DOHH2 (cell line): ENCODE measurements at regions not wholly inside any gene's neighbourhood (a gene's known extent, or its start where the extent isn't known, plus 50 kb on each side); places are given as distances from the start of the nearest gene placed in this dataset.

Experiments used
- H3F3A ChIP-seq: fragments of 200-600 bp; sonication (generic), shearing (Covaris generic); 2 replicates; pipeline ENCODE4 v1.6.0; 2016; ENCODE audit warnings: antibody characterized with exemption, mild to moderate bottlenecking; ENCODE audit not compliant: control insufficient read depth, insufficient read depth
- H3K27ac ChIP-seq: fragments of 200-600 bp; sonication (generic); 2 replicates; pipeline ENCODE4 v1.5.1; 2014; ENCODE audit warnings: low read depth, mild to moderate bottlenecking, low read length, moderate library complexity
- H3K27me3 ChIP-seq: fragments of 200-600 bp; sonication (generic); 2 replicates; pipeline ENCODE4 v1.6.1; 2014; ENCODE audit warnings: mild to moderate bottlenecking, low read length, mixed read lengths; ENCODE audit not compliant: control insufficient read depth
- H3K36me3 ChIP-seq: fragments of 200-600 bp; sonication (generic); 2 replicates; pipeline ENCODE4 v1.6.1; 2014; ENCODE audit warnings: mild to moderate bottlenecking, low read length, moderate library complexity, mixed read lengths; ENCODE audit not compliant: control insufficient read depth
- H3K4me1 ChIP-seq: fragments of 200-600 bp; sonication (generic); 2 replicates; pipeline ENCODE4 v1.6.1; 2014; ENCODE audit warnings: mild to moderate bottlenecking, low read length, mixed read lengths; ENCODE audit not compliant: control insufficient read depth
- H3K4me2 ChIP-seq: fragments of 200-600 bp; sonication (generic); 2 replicates; pipeline ENCODE4 v1.6.0; 2014; ENCODE audit warnings: mild to moderate bottlenecking, low read length, moderate library complexity
- H3K4me3 ChIP-seq: fragments of 200-600 bp; sonication (generic); 2 replicates; pipeline ENCODE4 v1.5.1; 2014; ENCODE audit warnings: mild to moderate bottlenecking, low read length, mixed read lengths
- H3K79me2 ChIP-seq: fragments of 200-600 bp; sonication (generic); 2 replicates; pipeline ENCODE4 v1.6.1; 2014; ENCODE audit warnings: mild to moderate bottlenecking, low read length, mixed read lengths; ENCODE audit not compliant: control insufficient read depth
- H3K9me2 ChIP-seq: fragments of 200-600 bp; sonication (generic); replicated peaks from 2 replicates; pipeline ENCODE4 v1.6.1; 2014; ENCODE audit warnings: mild to moderate bottlenecking, low read length, mixed read lengths; ENCODE audit not compliant: control insufficient read depth
- H3K9me3 ChIP-seq: fragments of 200-600 bp; sonication (generic); 2 replicates; pipeline ENCODE4 v1.6.1; 2014; ENCODE audit warnings: antibody characterized with exemption, low read length, mixed read lengths; ENCODE audit not compliant: control insufficient read depth, insufficient read depth
- H4K20me1 ChIP-seq: fragments of 200-600 bp; sonication (generic); 2 replicates; pipeline ENCODE4 v1.6.0; 2014; ENCODE audit warnings: low read depth, mild to moderate bottlenecking, antibody characterized with exemption, low read length, moderate library complexity; ENCODE audit not compliant: control insufficient read depth, insufficient read depth
- EZH2phosphoT487 ChIP-seq: fragments of 200-600 bp; sonication (generic); IDR thresholded peaks from 2 replicates; pipeline ENCODE4 v1.6.1; 2017; ENCODE audit warnings: borderline replicate concordance, mild to moderate bottlenecking, antibody characterized with exemption, low read length, moderate library complexity, mixed read lengths
- TF ChIP-seq, protein P1 (sequence below): fragments of 200-600 bp; sonication (generic); IDR thresholded peaks from one replicate; pipeline ENCODE4 v1.5.1; 2014; ENCODE audit warnings: antibody characterized with exemption, mild to moderate bottlenecking, low read depth, low read length; ENCODE audit not compliant: poor library complexity, severe bottlenecking

DNA sequence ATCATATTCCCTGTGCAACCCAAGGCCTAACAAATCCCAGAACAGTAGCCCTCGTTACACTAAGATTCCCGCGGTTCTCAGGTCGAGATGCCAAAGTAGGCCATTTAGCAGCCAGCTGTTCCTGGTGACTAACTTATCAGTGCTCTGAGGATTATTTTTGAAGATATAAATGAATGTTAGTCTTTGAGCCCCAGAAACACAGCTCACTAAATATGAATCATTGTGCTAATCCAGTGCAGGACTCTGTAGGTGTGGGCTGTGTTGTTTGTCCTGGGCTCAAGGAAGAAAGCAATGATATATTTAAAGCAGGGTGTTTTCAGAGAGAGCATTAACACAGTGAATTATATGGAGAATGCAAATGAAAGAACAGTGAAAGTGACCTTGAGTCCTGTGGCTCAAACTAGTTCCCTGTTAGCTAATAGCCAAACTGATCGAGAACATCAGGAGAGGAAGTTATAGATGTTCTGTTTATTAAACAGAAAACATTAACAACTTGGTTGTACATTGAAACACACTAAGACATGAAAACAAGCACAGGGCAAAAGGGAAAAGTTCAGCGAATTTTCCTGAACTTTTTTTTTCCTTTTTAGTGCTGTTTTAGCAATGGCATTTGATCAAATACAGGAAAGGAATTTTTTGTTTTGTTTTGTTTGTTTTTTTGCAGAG, 228.3 kb downstream of the RNF152 start:
- Histone ChIP-seq H3K36me3 (no peaks in the 10 kb centered on the region), H3K4me1 (no peaks in the 10 kb centered on the region), H3K4me2 (no peak overlapping the region), H3K27ac (no peak overlapping the region), H3K4me3 (no peak overlapping the region), H3K27me3 (no peaks in the 10 kb centered on the region), H3K9me3 (no peaks in the 10 kb centered on the region), H3K9me2 (no peaks in the 10 kb centered on the region), H3K79me2 (no peaks in the 10 kb centered on the region), H4K20me1 (no peaks in the 10 kb centered on the region), H3F3A (no peaks in the 10 kb centered on the region)
- TF ChIP-seq, protein P1, sequence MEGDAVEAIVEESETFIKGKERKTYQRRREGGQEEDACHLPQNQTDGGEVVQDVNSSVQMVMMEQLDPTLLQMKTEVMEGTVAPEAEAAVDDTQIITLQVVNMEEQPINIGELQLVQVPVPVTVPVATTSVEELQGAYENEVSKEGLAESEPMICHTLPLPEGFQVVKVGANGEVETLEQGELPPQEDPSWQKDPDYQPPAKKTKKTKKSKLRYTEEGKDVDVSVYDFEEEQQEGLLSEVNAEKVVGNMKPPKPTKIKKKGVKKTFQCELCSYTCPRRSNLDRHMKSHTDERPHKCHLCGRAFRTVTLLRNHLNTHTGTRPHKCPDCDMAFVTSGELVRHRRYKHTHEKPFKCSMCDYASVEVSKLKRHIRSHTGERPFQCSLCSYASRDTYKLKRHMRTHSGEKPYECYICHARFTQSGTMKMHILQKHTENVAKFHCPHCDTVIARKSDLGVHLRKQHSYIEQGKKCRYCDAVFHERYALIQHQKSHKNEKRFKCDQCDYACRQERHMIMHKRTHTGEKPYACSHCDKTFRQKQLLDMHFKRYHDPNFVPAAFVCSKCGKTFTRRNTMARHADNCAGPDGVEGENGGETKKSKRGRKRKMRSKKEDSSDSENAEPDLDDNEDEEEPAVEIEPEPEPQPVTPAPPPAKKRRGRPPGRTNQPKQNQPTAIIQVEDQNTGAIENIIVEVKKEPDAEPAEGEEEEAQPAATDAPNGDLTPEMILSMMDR = no peak
- TF ChIP-seq EZH2phosphoT487 = no peak

DNA sequence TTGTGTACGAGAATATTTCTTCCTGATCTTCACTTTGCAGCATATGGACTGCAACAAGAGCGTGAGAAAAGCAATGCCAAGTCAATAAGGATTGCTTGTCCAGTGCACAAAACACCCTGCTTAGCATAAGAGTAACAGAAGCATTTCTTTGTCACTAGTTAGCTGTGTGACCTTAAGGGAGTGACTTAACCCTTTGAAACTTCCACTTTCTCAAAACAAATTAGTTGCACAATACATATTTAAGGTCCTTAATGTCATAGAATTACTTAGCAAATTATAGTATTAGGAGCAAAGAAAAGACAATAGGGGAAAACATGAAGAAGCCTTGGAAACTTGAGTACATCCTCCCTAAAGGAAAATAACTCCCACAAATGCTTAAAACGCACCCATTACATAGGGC, 230.1 kb downstream of the RNF152 start:
- Histone ChIP-seq H3K4me3 (no peak overlapping the region), H3K9me2 (no peaks in the 10 kb centered on the region), H3K4me1 (no peaks in the 10 kb centered on the region), H3F3A (no peaks in the 10 kb centered on the region), H3K4me2 (no peak overlapping the region), H3K36me3 (no peaks in the 10 kb centered on the region), H3K27me3 (no peaks in the 10 kb centered on the region), H3K79me2 (no peaks in the 10 kb centered on the region), H3K9me3 (no peaks in the 10 kb centered on the region), H4K20me1 (no peaks in the 10 kb centered on the region), H3K27ac (no peak overlapping the region)
- TF ChIP-seq EZH2phosphoT487 = no peak
- TF ChIP-seq, protein P1 = no peak

DNA sequence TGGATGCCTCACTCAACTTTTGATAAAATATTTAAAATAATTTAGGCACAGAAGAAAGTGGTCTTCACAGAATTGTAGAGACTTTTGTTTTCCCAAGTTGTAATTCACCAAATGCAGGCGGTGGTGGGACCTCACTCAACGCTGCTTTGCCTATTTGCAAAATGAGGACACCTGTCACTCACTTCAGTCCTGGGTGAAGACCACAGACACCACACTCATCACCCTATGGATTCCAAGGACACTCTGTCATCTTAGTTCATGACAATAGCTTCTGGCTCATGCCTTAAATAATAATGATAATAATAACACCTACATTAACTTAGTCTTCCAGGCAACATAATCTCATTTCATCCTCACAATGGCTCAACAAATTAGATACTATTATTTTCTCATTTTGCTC, 234.4 kb downstream of the RNF152 start:
- TF ChIP-seq, protein P1 = no peak
- TF ChIP-seq EZH2phosphoT487 = no peak

More for the DNA sequence above, 234.4 kb downstream of the RNF152 start:
- H3K79me2 ChIP-seq = no peaks in the 10 kb centered on the region
- H3K27me3 ChIP-seq = no peaks in the 10 kb centered on the region
- no peak overlapping the region for H3K4me3 ChIP-seq
- H3F3A ChIP-seq = no peaks in the 10 kb centered on the region
- H3K27ac ChIP-seq = no peak overlapping the region
- H3K4me2 ChIP-seq = no peak overlapping the region
- no peaks in the 10 kb centered on the region for H3K4me1 ChIP-seq
- no peaks in the 10 kb centered on the region for H3K36me3 ChIP-seq
- no peaks in the 10 kb centered on the region for H4K20me1 ChIP-seq
- no peaks in the 10 kb centered on the region for H3K9me3 ChIP-seq
- H3K9me2 ChIP-seq = no peaks in the 10 kb centered on the region
